Activated T-cell treated with anti-CD3 and anti-CD28 coated beads for 1 hour (primary cell): ENCODE measurements at regions not wholly inside any gene's neighbourhood (a gene's known extent, or its start where the extent isn't known, plus 50 kb on each side); places are given as distances from the start of the nearest gene placed in this dataset.

ENCODE experiments used
- DNase-seq: peaks from one replicate; pipeline ENCODE4 v3.0.0-alpha.2; 2020; ENCODE audit warnings: low read depth

DNA sequence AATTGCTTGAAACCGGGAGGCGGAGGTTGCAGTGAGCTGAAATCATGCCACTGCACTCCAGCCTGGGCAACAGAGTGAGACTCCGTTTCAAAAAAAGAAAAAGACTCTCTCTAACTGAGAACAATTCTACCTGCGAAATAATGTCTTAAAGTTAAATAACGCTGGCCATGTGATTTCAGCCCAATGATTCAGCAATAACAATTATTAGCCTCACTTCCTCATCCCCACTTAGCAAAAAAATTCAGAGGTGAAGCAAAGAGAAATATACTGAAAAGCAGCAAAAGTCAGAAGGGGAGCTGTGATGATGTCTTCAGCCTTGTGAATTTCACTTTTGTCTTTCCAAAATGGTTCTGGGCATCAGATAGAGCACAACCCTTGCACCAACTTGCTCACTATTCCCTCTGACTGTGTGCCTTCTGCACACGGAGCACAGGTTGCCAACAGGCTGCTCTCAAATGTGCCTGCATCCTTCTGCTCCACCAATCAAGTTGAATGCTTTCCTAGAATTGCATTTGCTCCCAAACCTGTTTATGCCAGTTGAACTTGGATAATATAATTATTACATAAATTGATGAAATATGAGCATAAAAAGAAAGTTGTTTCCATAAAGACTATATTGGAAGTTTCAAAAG lies 79.8 kb upstream of the IPO9 start:
- DNase-seq, result no peak

DNA sequence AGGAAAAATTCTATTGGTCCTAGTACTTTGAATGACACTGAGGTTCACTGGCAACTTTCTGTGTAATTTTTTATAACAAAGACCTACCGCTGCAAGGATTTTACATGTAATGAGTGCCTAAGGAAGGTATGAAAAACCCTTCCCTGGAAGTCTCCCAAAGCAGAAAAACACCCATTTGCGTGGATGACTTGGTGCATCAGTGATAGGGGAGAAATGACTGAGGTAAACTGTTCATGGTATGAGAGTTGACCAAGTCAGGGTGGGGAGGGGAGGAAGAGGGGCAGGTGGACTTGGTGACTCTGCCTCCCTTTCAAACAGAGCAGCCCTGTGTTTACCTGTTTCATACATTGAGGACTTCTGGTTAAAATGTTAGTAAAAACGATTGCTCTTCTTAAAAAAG lies 78.8 kb upstream of the IPO9 start:
- DNase-seq, result no peak

DNA sequence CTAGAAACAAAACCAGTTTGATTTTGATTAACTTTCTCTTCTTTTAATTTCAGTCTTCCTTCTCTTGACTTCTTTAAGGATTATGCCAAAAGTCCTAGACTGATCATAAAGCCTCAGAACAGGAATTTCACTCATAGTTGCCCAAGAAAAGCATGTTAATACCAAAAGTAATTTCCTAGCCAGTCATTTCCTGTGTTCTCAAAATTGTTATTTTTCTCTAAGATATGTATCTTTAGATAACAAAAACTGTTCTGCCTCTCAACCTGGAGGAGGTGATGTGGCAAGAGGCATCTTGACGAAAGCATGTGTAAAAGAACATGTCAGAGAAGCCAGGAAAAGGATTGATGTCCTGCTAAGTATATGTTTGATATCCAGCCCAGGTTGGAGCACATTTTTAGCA lies 78.0 kb upstream of the IPO9 start:
- no peak for DNase-seq

- DNase-seq, result no peak
Measured at GRCh38 chr1:201751872-201752271, 77.1 kb upstream of the IPO9 start.

DNA sequence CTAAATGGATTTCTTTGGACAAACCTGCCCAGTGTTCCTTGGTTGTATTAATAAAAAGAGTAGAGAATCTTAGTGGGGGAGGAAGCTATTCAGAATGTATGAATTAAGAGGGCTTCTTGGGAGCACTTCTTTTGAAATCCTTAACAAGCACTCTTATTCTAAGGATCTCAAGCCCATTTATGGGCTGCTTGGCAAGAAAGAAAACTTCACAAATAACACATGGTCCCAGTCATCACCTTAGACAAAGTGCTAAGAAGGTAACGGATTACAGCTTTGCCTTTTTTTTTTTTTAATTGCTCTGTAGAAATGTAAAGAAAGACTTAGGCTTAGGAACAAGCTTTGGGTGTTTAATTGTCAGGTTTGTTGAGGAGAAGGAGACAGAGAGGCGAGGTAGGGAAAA lies 76.6 kb upstream of the IPO9 start:
- no peak for DNase-seq

GRCh38 chr1:201753492-201753891 lies 75.5 kb upstream of the IPO9 start:
- no peak for DNase-seq

GRCh38 chr1:201754353-201754752 lies 74.6 kb upstream of the IPO9 start:
- no peak for DNase-seq

DNA sequence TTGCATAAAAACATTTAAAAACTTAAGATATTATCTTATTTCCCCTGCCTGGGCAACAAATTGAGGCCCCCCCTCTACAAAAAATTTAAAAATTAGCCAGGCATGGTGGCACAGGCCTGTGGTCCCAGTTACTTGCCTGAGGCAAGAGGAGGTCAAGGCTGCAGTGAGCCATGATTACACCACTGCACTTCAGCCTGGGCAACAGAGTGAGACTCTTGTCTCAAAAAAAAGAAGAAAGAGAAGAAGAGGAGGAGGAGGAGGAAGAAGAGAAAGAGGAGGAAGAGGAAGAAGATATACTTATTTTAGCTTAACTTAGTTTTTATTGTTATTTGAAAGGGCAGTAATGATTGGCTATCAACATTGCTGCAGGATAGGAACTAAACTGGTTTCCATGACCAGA lies 73.8 kb upstream of the IPO9 start:
- no peak for DNase-seq

GRCh38 chr1:201756406-201756805 lies 72.6 kb upstream of the IPO9 start:
- no peak for DNase-seq

GRCh38 chr1:201758499-201759050 lies 70.4 kb upstream of the IPO9 start:
- no peak for DNase-seq

GRCh38 chr1:201759194-201759815 lies 69.7 kb upstream of the IPO9 start:
- DNase-seq, result no peak

DNA sequence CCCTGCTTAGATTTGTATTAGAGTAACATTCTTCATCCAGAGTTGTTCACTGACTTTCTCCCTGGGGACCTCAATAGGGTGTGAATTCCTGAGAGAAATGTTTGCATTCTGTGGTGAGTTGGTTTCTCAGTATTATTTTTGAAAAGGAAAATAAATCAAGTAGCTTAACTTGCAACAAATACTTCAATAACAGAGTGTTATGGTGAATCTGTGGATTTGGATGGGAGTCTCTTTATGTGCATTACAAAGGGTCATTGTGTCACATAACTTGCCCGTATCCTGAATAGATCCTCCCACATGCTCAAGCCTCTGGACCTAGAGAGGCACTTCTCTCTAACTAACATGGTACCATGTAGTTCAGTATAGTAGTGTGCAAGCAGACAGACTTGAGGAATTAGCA lies 68.4 kb upstream of the IPO9 start:
- no peak for DNase-seq

GRCh38 chr1:201761178-201761577 lies 67.8 kb upstream of the IPO9 start:
- DNase-seq, result no peak

DNA sequence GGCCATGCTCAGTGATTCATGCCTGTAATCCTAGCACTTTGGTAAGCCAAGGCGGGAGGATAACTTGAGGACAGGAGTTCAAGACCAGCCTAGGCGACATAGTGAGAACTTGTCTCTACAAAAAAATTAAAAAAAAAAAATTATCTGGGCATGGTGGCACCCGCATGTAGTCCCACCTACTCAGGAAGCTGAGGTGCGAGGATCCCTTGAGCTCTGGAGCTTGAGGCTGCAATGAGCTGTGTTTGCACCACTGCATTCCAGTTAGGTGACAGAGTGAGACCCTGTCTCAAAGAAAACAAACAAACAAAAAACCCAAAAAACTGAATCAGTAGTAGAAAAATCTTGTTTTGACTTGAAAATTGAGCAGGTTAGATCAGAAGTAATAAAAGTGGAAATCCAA lies 67.1 kb upstream of the IPO9 start:
- DNase-seq, result no peak

DNA sequence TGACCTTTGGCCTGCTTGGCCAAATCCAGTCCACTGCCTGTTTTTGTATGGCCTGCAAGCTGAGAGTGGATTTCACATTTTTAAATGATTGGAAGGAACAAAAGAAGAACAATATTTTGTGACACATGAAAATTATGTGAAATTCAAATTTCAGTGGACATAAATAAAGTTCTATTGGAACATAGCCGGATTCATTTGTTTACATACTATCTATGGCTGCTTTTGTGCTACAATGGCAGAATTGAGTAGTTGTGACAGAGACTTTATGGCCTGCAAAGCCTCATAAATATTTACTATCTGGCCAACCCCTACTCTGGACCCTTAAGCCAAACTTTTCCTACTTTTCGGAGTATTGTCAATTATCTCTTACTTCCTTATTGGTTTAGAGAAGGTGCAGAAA lies 66.6 kb upstream of the IPO9 start:
- no peak for DNase-seq

DNA sequence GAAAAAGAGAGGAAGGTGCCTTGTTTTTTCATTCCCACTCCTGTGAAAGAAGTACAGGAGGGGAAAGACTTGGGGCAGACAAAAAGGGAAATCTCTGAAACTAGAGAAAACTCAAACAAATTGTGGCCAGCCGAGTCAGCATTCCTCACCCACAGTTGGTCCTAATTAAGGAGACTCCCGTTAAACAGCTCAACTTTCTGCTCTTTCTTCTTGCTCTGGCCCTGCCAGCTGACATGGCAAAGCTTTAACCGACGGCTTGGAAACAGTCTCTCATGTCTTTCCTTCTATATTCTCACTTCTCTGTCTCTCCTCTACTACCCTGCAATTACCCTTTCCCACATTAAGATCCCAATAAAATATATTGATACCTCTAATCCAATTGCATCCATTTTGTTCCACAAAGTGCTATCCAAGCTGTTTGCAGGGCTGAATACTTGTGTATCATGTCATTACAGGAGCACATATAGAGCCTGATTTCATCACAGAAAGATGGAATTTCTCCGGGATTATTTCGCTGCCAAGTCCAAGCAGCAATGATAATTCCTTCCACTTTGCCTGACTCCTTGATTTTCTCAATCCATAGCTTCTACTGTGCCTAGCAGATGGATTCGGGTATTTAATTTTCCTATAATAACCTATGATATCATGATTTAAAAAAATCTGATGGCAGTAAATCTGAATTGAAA lies 65.4 kb upstream of the IPO9 start:
- no peak for DNase-seq

GRCh38 chr1:201764166-201764565 lies 64.8 kb upstream of the IPO9 start:
- DNase-seq, result no peak

DNA sequence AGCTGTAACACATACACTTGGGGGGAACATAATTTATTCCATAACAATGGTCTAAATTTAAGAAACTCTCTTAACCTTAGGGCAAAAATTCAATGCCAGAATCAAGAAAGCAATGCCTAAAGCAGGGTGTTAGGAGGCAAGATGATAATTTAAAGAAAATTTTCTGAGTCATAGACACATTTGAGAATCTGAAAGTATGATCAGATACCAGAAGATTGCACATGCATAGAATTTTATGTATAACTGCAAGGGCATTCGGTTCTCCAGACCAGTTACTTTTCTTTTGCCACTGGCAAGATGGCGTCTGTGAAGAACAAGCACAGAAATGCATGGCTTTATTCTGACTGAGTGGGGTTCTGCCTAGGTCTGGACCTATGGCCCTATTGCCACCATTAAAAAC lies 64.4 kb upstream of the IPO9 start:
- DNase-seq, result no peak

GRCh38 chr1:201766131-201766866 lies 62.7 kb upstream of the IPO9 start:
- DNase-seq, result no peak

- no peak for DNase-seq
Measured at GRCh38 chr1:201767339-201767738, 61.6 kb upstream of the IPO9 start.

DNA sequence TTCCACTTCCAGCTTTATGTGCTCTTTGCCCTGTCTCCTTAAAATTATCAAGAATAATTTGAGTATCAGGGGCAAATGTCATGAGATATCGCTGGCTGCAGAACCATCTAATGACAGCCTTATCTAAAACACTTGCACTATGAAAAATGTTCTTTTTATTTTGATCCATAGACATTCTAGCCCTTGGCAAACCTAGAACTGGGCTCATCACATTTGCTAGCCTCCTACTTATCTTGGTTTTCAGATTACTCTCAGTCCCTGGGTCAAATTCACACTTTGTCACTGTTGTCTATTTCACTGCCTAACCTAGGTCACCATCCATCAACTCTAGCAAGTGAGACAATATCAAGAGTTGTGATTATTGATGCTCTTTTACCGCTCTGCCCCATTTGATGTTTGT lies 59.9 kb upstream of the IPO9 start:
- DNase-seq, result no peak

- no peak for DNase-seq
Measured at GRCh38 chr1:201769966-201770365, 59.0 kb upstream of the IPO9 start.

GRCh38 chr1:201771466-201771865 lies 57.5 kb upstream of the IPO9 start:
- no peak for DNase-seq
